ENCODE measurements at regions not wholly inside any gene's neighbourhood (a gene's known extent, or its start where the extent isn't known, plus 50 kb on each side); places are given as distances from the start of the nearest gene placed in this dataset.

- DNase-seq (ENCODE audit: extremely low read depth, insufficient read length), result no peak
- no peak for TF ChIP-seq CTCF (IDR thresholded peaks at IDR 0.05; ENCODE audit: insufficient read depth, low read length, poor library complexity, severe bottlenecking)
- Histone ChIP-seq H3K4me3 (replicated peaks; ENCODE audit: low read depth, low read length) (no peak overlapping the region), H3K27me3 (replicated peaks; ENCODE audit: control insufficient read depth, insufficient read depth, low read length) (no peaks in the 10 kb centered on the region), H3K36me3 (ENCODE audit: control insufficient read depth, insufficient read depth, low read length) (no peaks in the 10 kb centered on the region)
Measured at GRCh38 chr13:105804561-105805190, 730.8 kb downstream of the EFNB2 start.

GRCh38 chr13:105799155-105799554 lies 736.3 kb downstream of the EFNB2 start:
- DNase-seq (ENCODE audit: extremely low read depth, insufficient read length), result no peak
- Histone ChIP-seq H3K36me3 (ENCODE audit: control insufficient read depth, insufficient read depth, low read length) (no peaks in the 10 kb centered on the region), H3K27me3 (replicated peaks; ENCODE audit: control insufficient read depth, insufficient read depth, low read length) (no peaks in the 10 kb centered on the region), H3K4me3 (replicated peaks; ENCODE audit: low read depth, low read length) (no peak overlapping the region)
- TF ChIP-seq CTCF (IDR thresholded peaks at IDR 0.05; ENCODE audit: insufficient read depth, low read length, poor library complexity, severe bottlenecking), result no peak

GRCh38 chr13:105798541-105798940 lies 736.9 kb downstream of the EFNB2 start:
- no peaks in the 10 kb centered on the region for H3K27me3 ChIP-seq (replicated peaks; ENCODE audit: control insufficient read depth, insufficient read depth, low read length)
- TF ChIP-seq CTCF (IDR thresholded peaks at IDR 0.05; ENCODE audit: insufficient read depth, low read length, poor library complexity, severe bottlenecking), result no peak
- no peaks in the 10 kb centered on the region for H3K36me3 ChIP-seq (ENCODE audit: control insufficient read depth, insufficient read depth, low read length)
- H3K4me3 ChIP-seq (replicated peaks; ENCODE audit: low read depth, low read length), result no peak overlapping the region
- no peak for DNase-seq (ENCODE audit: extremely low read depth, insufficient read length)

- H3K36me3 ChIP-seq (ENCODE audit: control insufficient read depth, insufficient read depth, low read length), result no peaks in the 10 kb centered on the region
- no peak for DNase-seq (ENCODE audit: extremely low read depth, insufficient read length)
- no peak for TF ChIP-seq CTCF (IDR thresholded peaks at IDR 0.05; ENCODE audit: insufficient read depth, low read length, poor library complexity, severe bottlenecking)
Measured at GRCh38 chr13:105796081-105796480, 739.4 kb downstream of the EFNB2 start.

GRCh38 chr13:105790923-105791322 lies 744.5 kb downstream of the EFNB2 start:
- no peaks in the 10 kb centered on the region for H3K36me3 ChIP-seq (ENCODE audit: control insufficient read depth, insufficient read depth, low read length)
- DNase-seq (ENCODE audit: extremely low read depth, insufficient read length), result no peak
- TF ChIP-seq CTCF (IDR thresholded peaks at IDR 0.05; ENCODE audit: insufficient read depth, low read length, poor library complexity, severe bottlenecking), result no peak

More at GRCh38 chr13:105796081-105796480, 739.4 kb downstream of the EFNB2 start:
- no peak overlapping the region for H3K4me3 ChIP-seq (replicated peaks; ENCODE audit: low read depth, low read length)
- no peaks in the 10 kb centered on the region for H3K27me3 ChIP-seq (replicated peaks; ENCODE audit: control insufficient read depth, insufficient read depth, low read length)

GRCh38 chr13:105788530-105788929 lies 746.9 kb downstream of the EFNB2 start:
- Histone ChIP-seq H3K36me3 (ENCODE audit: control insufficient read depth, insufficient read depth, low read length) (no peaks in the 10 kb centered on the region), H3K27me3 (replicated peaks; ENCODE audit: control insufficient read depth, insufficient read depth, low read length) (no peaks in the 10 kb centered on the region), H3K4me3 (replicated peaks; ENCODE audit: low read depth, low read length) (no peak overlapping the region)
- no peak for TF ChIP-seq CTCF (IDR thresholded peaks at IDR 0.05; ENCODE audit: insufficient read depth, low read length, poor library complexity, severe bottlenecking)
- DNase-seq (ENCODE audit: extremely low read depth, insufficient read length), result no peak

More at GRCh38 chr13:105790923-105791322, 744.5 kb downstream of the EFNB2 start:
- Histone ChIP-seq H3K4me3 (replicated peaks; ENCODE audit: low read depth, low read length) (no peak overlapping the region), H3K27me3 (replicated peaks; ENCODE audit: control insufficient read depth, insufficient read depth, low read length) (no peaks in the 10 kb centered on the region)
